Fibroblast of lung (primary cell): ENCODE measurements at regions not wholly inside any gene's neighbourhood (a gene's known extent, or its start where the extent isn't known, plus 50 kb on each side); places are given as distances from the start of the nearest gene placed in this dataset.

Source experiments
- DNase-seq, 2 donors: peaks; one replicate each; pipeline versions ENCODE4 v3.0.0 to v3.0.0-alpha.2; 2010; ENCODE audit warnings: low read depth in 2 of 2
- H2AFZ ChIP-seq: 2 replicates; pipeline ENCODE4 v1.5.1; 2012; ENCODE audit warnings: low read length, control low read depth, inconsistent platforms
- H3K27ac ChIP-seq: 2 replicates; pipeline ENCODE4 v1.5.1; 2011; ENCODE audit warnings: low read length, control low read depth; ENCODE audit not compliant: insufficient read depth
- H3K27me3 ChIP-seq: 2 replicates; pipeline ENCODE4 v1.5.1; 2011; ENCODE audit warnings: mild to moderate bottlenecking, low read length; ENCODE audit not compliant: control insufficient read depth, insufficient read depth
- H3K36me3 ChIP-seq: 2 replicates; pipeline ENCODE4 v1.5.1; 2011; ENCODE audit warnings: low read length; ENCODE audit not compliant: control insufficient read depth, insufficient read depth
- H3K4me1 ChIP-seq: 2 replicates; pipeline ENCODE4 v1.5.1; 2011; ENCODE audit warnings: low read length; ENCODE audit not compliant: control insufficient read depth, insufficient read depth; ENCODE audit errors: extremely low read depth
- H3K4me2 ChIP-seq: 2 replicates; pipeline ENCODE4 v1.5.1; 2011; ENCODE audit warnings: low read length, control low read depth; ENCODE audit not compliant: insufficient read depth; ENCODE audit errors: extremely low read depth
- H3K4me3 ChIP-seq, 4 experiments: fragments of 200-600 bp in 1 of 4; sonication (generic) in 1 of 4; replicated peaks in 1 of 4; 2 replicates each; pipeline ENCODE4 v1.5.1; 2011 to 2016; ENCODE audit warnings: low read length in 4 of 4, low read depth in 3 of 4, mild to moderate bottlenecking in 3 of 4, control low read depth in 2 of 4, inconsistent platforms in 1 of 4, mixed read lengths in 1 of 4; ENCODE audit not compliant: insufficient read depth in 1 of 4; ENCODE audit errors: control extremely low read depth in 1 of 4
- H3K79me2 ChIP-seq: 2 replicates; pipeline ENCODE4 v1.5.1; 2012; ENCODE audit warnings: mild to moderate bottlenecking, low read length, inconsistent platforms; ENCODE audit not compliant: control insufficient read depth, insufficient read depth
- H3K9ac ChIP-seq: 2 replicates; pipeline ENCODE4 v1.5.1; 2011; ENCODE audit warnings: mild to moderate bottlenecking, low read length, control low read depth; ENCODE audit not compliant: insufficient read depth
- H3K9me3 ChIP-seq: 2 replicates; pipeline ENCODE4 v1.5.1; 2012; ENCODE audit warnings: low read depth, low read length; ENCODE audit not compliant: control insufficient read depth, insufficient read depth
- H4K20me1 ChIP-seq: 2 replicates; pipeline ENCODE4 v1.5.1; 2011; ENCODE audit warnings: low read length; ENCODE audit not compliant: control insufficient read depth, insufficient read depth; ENCODE audit errors: extremely low read depth
- CTCF ChIP-seq, 2 donors: IDR thresholded peaks in 1 of 2; conservative IDR thresholded peaks in 1 of 2; 1 replicate in 1 of 2; 2 replicates in 1 of 2; pipeline ENCODE4 v1.5.1; 2011 to 2012; ENCODE audit warnings: low read length in 2 of 2, control low read depth in 1 of 2, inconsistent platforms in 1 of 2, low read depth in 1 of 2, mild to moderate bottlenecking in 1 of 2
- EZH2 ChIP-seq: IDR thresholded peaks from 2 replicates; pipeline ENCODE4 v1.5.1; 2012; ENCODE audit warnings: low read length, control low read depth, mild to moderate bottlenecking; ENCODE audit errors: missing control alignments

- Histone ChIP-seq H3K27me3 (no peaks in the 10 kb centered on the region), H3K36me3 (no peaks in the 10 kb centered on the region), H2AFZ (no peak overlapping the region), H3K4me1 (no peaks in the 10 kb centered on the region), H3K9ac (no peak overlapping the region), H3K4me2 (no peak overlapping the region), H3K27ac (no peak overlapping the region), H3K9me3 (no peaks in the 10 kb centered on the region), H3K79me2 (no peaks in the 10 kb centered on the region), H3K4me3 (no peak overlapping the region), H4K20me1 (no peaks in the 10 kb centered on the region)
- no peak for TF ChIP-seq EZH2
- TF ChIP-seq CTCF (conservative IDR thresholded peaks at IDR 0.05 in 1 of 2, IDR thresholded peaks at IDR 0.05 in 1 of 2; ENCODE audit: low read depth in 1 of 2, low read length in 2 of 2): no peak
- no peak for DNase-seq
These were observed 796.3 kb downstream of the BRINP3 start for GRCh38 chr1:189681252-189681919.

GRCh38 chr1:189682591-189682990, 795.1 kb downstream of the BRINP3 start:
- TF ChIP-seq CTCF (conservative IDR thresholded peaks at IDR 0.05 in 1 of 2, IDR thresholded peaks at IDR 0.05 in 1 of 2; ENCODE audit: low read depth in 1 of 2, low read length in 2 of 2): no peak
- TF ChIP-seq EZH2: no peak
- H3K27ac ChIP-seq: no peak overlapping the region
- H3K4me2 ChIP-seq: no peak overlapping the region

GRCh38 chr1:189686288-189686687, 791.4 kb downstream of the BRINP3 start:
- Histone ChIP-seq H3K27me3 (no peaks in the 10 kb centered on the region), H2AFZ (no peak overlapping the region), H4K20me1 (no peaks in the 10 kb centered on the region), H3K27ac (no peak overlapping the region), H3K36me3 (no peaks in the 10 kb centered on the region), H3K9me3 (no peaks in the 10 kb centered on the region), H3K79me2 (no peaks in the 10 kb centered on the region), H3K9ac (no peak overlapping the region), H3K4me2 (no peak overlapping the region), H3K4me1 (no peaks in the 10 kb centered on the region), H3K4me3 (no peak overlapping the region)
- TF ChIP-seq EZH2 (no peak), CTCF (conservative IDR thresholded peaks at IDR 0.05 in 1 of 2, IDR thresholded peaks at IDR 0.05 in 1 of 2; ENCODE audit: low read depth in 1 of 2, low read length in 2 of 2) (no peak)
- DNase-seq: no peak

More at GRCh38 chr1:189682591-189682990, 795.1 kb downstream of the BRINP3 start:
- no peaks in the 10 kb centered on the region for H3K79me2 ChIP-seq
- DNase-seq: no peak
- H3K4me3 ChIP-seq: no peak overlapping the region
- H4K20me1 ChIP-seq: no peaks in the 10 kb centered on the region
- no peak overlapping the region for H3K9ac ChIP-seq
- no peaks in the 10 kb centered on the region for H3K4me1 ChIP-seq
- no peaks in the 10 kb centered on the region for H3K9me3 ChIP-seq
- H3K27me3 ChIP-seq: no peaks in the 10 kb centered on the region
- no peak overlapping the region for H2AFZ ChIP-seq
- H3K36me3 ChIP-seq: no peaks in the 10 kb centered on the region
